ENCODE measurements at regions not wholly inside any gene's neighbourhood (a gene's known extent, or its start where the extent isn't known, plus 50 kb on each side); places are given as distances from the start of the nearest gene placed in this dataset.

- TF ChIP-seq CTCF (IDR thresholded peaks at IDR 0.05; ENCODE audit: low read depth, low read length, missing input control) (no peak), GABPA (IDR thresholded peaks at IDR 0.05 in 1 of 2, conservative IDR thresholded peaks at IDR 0.05 in 1 of 2) (no peak), ATF3 (IDR thresholded peaks at IDR 0.05) (no peak), EGR1 (IDR thresholded peaks at IDR 0.05; ENCODE audit: low read depth in 2 of 2) (no peak), RAD21 (IDR thresholded peaks at IDR 0.05) (no peak), RXRA (IDR thresholded peaks at IDR 0.05) (no peak), YY1 (IDR thresholded peaks at IDR 0.05) (no peak), TAF1 (conservative IDR thresholded peaks at IDR 0.05) (no peak), MAX (IDR thresholded peaks at IDR 0.05) (no peak), REST (IDR thresholded peaks at IDR 0.05) (no peak), HNF4G (IDR thresholded peaks at IDR 0.05) (no peak)
Observed at GRCh38 chr7:119556436-119556835, 716.5 kb upstream of the KCND2 start.

Measured in liver (tissue), 3 donors.